ENCODE measurements at regions not wholly inside any gene's neighbourhood (a gene's known extent, or its start where the extent isn't known, plus 50 kb on each side); places are given as distances from the start of the nearest gene placed in this dataset.

- no peak for DNase-seq
Observed at GRCh38 chr13:112124141-112124540, 57.2 kb downstream of the SOX1 start.

- no peak for DNase-seq
Observed at GRCh38 chr13:112127564-112128330, 60.8 kb downstream of the SOX1 start.

GRCh38 chr13:112128331-112128610, 61.3 kb downstream of the SOX1 start:
- DNase-seq = no peak

GRCh38 chr13:112130418-112130817, 63.5 kb downstream of the SOX1 start:
- no peak for DNase-seq

GRCh38 chr13:112131081-112131712, 64.2 kb downstream of the SOX1 start:
- DNase-seq = no peak

- DNase-seq = no peak
Observed at GRCh38 chr13:112131713-112132113, 64.8 kb downstream of the SOX1 start.

- DNase-seq = no peak
Observed at GRCh38 chr13:112132142-112132541, 65.2 kb downstream of the SOX1 start.

- no peak for DNase-seq
Observed at GRCh38 chr13:112132619-112133018, 65.7 kb downstream of the SOX1 start.

GRCh38 chr13:112133499-112134390, 66.8 kb downstream of the SOX1 start:
- no peak for DNase-seq

- no peak for DNase-seq
Observed at GRCh38 chr13:112134391-112135075, 67.6 kb downstream of the SOX1 start.

GRCh38 chr13:112136095-112136494, 69.1 kb downstream of the SOX1 start:
- no peak for DNase-seq

GRCh38 chr13:112137144-112137543, 70.2 kb downstream of the SOX1 start:
- no peak for DNase-seq

GRCh38 chr13:112140366-112140765, 73.4 kb downstream of the SOX1 start:
- no peak for DNase-seq

GRCh38 chr13:112141643-112142400, 74.9 kb downstream of the SOX1 start:
- DNase-seq = no peak

- no peak for DNase-seq
Observed at GRCh38 chr13:112142401-112142930, 75.5 kb downstream of the SOX1 start.

- no peak for DNase-seq
Observed at GRCh38 chr13:112143046-112143752, 76.2 kb downstream of the SOX1 start.

- DNase-seq = no peak
Observed at GRCh38 chr13:112143753-112144615, 77.0 kb downstream of the SOX1 start.

- DNase-seq = no peak
Observed at GRCh38 chr13:112144616-112145550, 77.9 kb downstream of the SOX1 start.
